Neural crest cell (in vitro differentiated cells): ENCODE measurements at regions not wholly inside any gene's neighbourhood (a gene's known extent, or its start where the extent isn't known, plus 50 kb on each side); places are given as distances from the start of the nearest gene placed in this dataset.

Source experiments
- DNase-seq: peaks from one replicate; pipeline ENCODE4 v3.0.0; 2021; ENCODE audit warnings: low read depth, mixed read lengths, low spot score
- H3K27ac Mint-ChIP-seq: one replicate; pipeline ENCODE4 v1.8.0; 2021; ENCODE audit warnings: mild to moderate bottlenecking, mixed read lengths; ENCODE audit not compliant: unreplicated experiment
- H3K27me3 Mint-ChIP-seq: 2 replicates; pipeline ENCODE4 v1.8.0; 2021; ENCODE audit warnings: low read depth, mild to moderate bottlenecking, mixed read lengths
- H3K36me3 Mint-ChIP-seq: 2 replicates; pipeline ENCODE4 v1.8.0; 2021; ENCODE audit warnings: low read depth, mild to moderate bottlenecking, mixed read lengths
- H3K4me1 Mint-ChIP-seq: 2 replicates; pipeline ENCODE4 v1.8.0; 2021; ENCODE audit warnings: mixed read lengths
- H3K4me3 Mint-ChIP-seq: one replicate; pipeline ENCODE4 v1.8.0; 2021; ENCODE audit warnings: mild to moderate bottlenecking, mixed read lengths
- H3K9me3 Mint-ChIP-seq: 2 replicates; pipeline ENCODE4 v1.8.0; 2021; ENCODE audit warnings: mixed read lengths
- TF ChIP-seq, protein P1 (sequence below): fragments of 200-600 bp; sonication (generic); conservative IDR thresholded peaks from 2 replicates; pipeline ENCODE4 v1.5.0; 2021; ENCODE audit warnings: antibody characterized with exemption, mild to moderate bottlenecking

DNA sequence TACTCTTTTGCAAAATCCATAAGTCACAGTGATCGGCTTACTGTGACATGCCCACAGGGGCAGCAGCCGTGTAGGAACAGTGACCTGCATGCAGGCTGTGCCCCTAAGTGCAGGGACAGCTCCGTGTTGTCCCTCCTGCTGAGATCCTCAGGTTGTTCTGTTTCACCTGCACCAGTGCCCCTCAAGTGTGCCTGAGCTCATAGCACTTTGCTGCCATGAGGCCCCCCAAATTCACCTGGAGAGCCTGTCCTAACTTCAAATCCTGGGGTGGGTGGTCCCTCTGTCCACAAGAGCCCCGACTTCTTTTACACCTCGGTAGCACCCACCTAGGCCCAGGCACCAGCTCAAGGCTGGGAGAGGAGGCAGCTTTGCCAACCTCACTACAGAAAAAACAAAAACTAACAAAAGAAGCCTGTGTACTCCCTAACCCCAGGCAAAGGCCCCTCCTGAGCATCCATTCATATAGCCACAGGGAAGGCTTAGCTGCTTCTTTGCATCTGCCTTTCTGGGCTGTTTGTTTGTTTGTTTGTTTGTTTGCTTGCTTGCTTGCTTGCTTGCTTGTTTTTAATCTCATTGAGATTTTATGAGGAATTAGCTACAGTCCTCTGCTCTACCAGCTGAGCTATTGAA is 214.5 kb downstream of the AUH start:
- TF ChIP-seq, protein P1, sequence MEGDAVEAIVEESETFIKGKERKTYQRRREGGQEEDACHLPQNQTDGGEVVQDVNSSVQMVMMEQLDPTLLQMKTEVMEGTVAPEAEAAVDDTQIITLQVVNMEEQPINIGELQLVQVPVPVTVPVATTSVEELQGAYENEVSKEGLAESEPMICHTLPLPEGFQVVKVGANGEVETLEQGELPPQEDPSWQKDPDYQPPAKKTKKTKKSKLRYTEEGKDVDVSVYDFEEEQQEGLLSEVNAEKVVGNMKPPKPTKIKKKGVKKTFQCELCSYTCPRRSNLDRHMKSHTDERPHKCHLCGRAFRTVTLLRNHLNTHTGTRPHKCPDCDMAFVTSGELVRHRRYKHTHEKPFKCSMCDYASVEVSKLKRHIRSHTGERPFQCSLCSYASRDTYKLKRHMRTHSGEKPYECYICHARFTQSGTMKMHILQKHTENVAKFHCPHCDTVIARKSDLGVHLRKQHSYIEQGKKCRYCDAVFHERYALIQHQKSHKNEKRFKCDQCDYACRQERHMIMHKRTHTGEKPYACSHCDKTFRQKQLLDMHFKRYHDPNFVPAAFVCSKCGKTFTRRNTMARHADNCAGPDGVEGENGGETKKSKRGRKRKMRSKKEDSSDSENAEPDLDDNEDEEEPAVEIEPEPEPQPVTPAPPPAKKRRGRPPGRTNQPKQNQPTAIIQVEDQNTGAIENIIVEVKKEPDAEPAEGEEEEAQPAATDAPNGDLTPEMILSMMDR = no peak
- Mint-ChIP-seq H3K36me3 (no peaks in the 10 kb centered on the region), H3K4me1 (peaks cover 9% of the 10 kb centered on the region), H3K9me3 (peaks cover 3% of the 10 kb centered on the region), H3K27me3 (no peaks in the 10 kb centered on the region), H3K4me3 (no peak overlapping the region), H3K27ac (no peak overlapping the region)
- DNase-seq = no peak

DNA sequence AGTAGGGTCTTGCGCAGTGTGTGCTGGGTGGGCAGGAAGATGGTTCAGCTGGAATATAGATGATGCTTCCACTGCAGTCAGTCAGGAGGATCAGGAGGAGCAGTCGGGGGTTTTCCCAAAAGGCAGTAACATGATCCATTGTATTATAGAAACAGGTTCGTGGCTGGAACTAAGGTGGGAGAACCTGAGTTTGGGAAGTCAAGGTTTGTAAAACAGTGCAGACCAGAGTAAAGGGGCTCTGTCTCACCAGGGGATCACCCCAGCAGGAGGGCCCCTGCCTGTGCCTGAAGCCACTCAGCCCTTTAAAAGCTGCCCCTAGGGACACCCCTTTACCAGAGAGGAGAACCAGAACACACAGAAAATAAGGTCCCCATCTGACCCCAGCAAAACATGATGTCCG is 213.4 kb downstream of the AUH start:
- no peaks in the 10 kb centered on the region for H3K27me3 Mint-ChIP-seq
- peaks cover 9% of the 10 kb centered on the region for H3K4me1 Mint-ChIP-seq
- no peak for DNase-seq
- H3K36me3 Mint-ChIP-seq = no peaks in the 10 kb centered on the region
- peaks cover 6% of the 10 kb centered on the region for H3K9me3 Mint-ChIP-seq
- H3K27ac Mint-ChIP-seq = no peak overlapping the region
- H3K4me3 Mint-ChIP-seq = no peak overlapping the region
- TF ChIP-seq, protein P1 = no peak

GRCh38 chr9:91150273-91150997 is 211.3 kb downstream of the AUH start:
- H3K36me3 Mint-ChIP-seq = no peaks in the 10 kb centered on the region
- TF ChIP-seq, protein P1 = no peak
- H3K27ac Mint-ChIP-seq = no peak overlapping the region
- DNase-seq = no peak
- peaks cover 9% of the 10 kb centered on the region for H3K4me1 Mint-ChIP-seq
- no peaks in the 10 kb centered on the region for H3K27me3 Mint-ChIP-seq
- no peak overlapping the region for H3K4me3 Mint-ChIP-seq
- H3K9me3 Mint-ChIP-seq = peaks cover 3% of the 10 kb centered on the region

DNA sequence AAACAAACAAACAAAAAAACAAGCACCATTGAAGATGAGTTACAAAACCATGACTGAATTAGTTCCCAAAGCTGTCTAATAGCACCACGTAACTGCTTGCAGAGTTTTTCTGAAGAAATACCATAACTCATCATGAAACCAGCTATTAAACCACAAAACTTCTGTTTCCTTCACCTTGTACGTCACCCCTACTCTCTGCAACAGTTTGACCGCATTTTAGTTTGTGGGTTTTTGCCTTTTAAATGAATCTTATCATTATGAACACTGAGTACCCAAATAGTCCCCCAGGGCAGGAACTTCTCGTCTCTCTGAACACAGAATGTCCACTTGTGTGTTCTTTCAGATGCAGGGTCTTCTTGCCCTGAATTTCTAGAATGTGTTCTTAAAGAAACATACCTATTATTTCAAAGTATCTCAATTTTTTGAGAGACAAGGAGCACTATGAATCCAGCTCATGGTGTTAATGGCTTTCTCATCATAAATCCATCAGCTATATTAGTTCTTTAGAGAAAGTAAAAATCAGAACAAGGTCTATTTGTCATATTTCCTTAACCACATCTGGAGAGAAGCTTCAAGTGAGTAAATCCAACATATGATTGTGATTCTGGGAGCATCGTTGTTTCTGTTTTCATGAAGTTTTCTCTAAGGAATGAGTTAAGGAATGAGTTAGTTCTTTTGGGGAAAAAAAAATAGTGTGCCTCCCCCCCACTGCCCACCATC is 210.6 kb downstream of the AUH start:
- no peaks in the 10 kb centered on the region for H3K36me3 Mint-ChIP-seq
- peaks cover 3% of the 10 kb centered on the region for H3K9me3 Mint-ChIP-seq
- TF ChIP-seq, protein P1 = no peak
- no peak overlapping the region for H3K27ac Mint-ChIP-seq
- H3K4me1 Mint-ChIP-seq = peaks cover 9% of the 10 kb centered on the region
- DNase-seq = no peak
- no peak overlapping the region for H3K4me3 Mint-ChIP-seq
- no peaks in the 10 kb centered on the region for H3K27me3 Mint-ChIP-seq

- DNase-seq = no peak
- H3K4me3 Mint-ChIP-seq = no peak overlapping the region
- no peak overlapping the region for H3K27ac Mint-ChIP-seq
- TF ChIP-seq, protein P1 = no peak
- H3K4me1 Mint-ChIP-seq = peaks cover 9% of the 10 kb centered on the region
- H3K27me3 Mint-ChIP-seq = no peaks in the 10 kb centered on the region
- H3K9me3 Mint-ChIP-seq = peaks cover 3% of the 10 kb centered on the region
- H3K36me3 Mint-ChIP-seq = no peaks in the 10 kb centered on the region
These were observed 210.0 kb downstream of the AUH start for GRCh38 chr9:91151718-91152095.
